NCI-H1436 treated with DMSO at 0.1 percent for 48 hours (cell line): ENCODE measurements at regions not wholly inside any gene's neighbourhood (a gene's known extent, or its start where the extent isn't known, plus 50 kb on each side); places are given as distances from the start of the nearest gene placed in this dataset.

Experiments
- DNase-seq: peaks from one replicate; lab custom pipeline; 2025; lab: John Stamatoyannopoulos, UW

DNA sequence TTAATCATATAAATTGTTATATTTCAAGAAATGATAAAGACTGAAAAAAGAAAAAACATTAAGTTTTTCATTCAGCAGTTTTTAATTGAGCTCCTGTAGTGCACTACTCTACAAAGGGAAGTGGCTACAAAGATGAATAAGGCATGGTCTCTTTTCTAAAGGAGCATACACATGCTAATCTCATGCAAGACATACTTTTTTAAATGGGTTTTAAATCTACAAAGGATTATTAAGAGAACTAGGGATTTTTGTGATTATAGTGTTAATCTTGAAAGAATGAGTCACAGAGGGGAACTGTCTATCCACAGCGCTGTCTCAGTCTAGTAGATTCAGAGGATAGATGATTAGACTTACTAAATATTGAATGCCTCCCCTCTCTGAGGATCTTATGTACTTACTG, 1722.2 kb downstream of the RPA4 start:
- DNase-seq = no peak

DNA sequence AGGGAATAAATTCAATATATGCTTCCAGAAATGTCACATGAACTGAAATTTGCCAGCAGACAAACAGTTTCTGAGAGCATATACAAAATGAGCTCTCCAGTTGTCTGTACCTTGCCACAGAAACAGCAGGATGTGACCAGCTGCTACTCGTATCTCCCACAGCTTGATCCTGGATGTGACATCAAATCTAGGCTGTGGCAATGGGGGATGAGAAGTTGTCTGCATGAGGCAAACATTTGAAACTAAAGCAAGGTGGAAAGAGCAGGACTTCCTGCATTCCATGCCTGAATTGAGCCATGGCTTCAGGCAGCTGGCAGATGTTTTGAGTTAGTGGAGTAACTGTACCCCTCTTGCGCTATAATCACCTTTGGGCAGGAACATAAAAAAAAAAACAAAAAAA, 1724.0 kb downstream of the RPA4 start:
- no peak for DNase-seq

DNA sequence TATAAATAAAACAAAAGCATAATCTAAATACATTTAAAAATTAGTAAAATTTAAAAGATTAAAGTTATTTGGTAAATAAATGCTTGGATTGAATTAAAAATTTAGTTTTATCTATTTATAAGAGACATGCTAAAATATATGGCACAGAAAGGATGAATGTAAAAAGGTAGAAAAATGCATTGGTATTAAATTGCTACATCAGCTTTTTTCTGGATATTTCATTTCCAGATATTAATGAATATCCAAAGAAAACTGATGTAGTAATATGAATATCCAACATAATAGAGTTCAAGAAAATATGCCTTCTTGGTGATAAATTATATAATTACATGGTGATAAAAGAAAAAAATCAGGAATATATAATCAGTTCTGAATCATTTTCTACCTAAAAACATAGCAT, 1743.9 kb downstream of the RPA4 start:
- DNase-seq = no peak

DNA sequence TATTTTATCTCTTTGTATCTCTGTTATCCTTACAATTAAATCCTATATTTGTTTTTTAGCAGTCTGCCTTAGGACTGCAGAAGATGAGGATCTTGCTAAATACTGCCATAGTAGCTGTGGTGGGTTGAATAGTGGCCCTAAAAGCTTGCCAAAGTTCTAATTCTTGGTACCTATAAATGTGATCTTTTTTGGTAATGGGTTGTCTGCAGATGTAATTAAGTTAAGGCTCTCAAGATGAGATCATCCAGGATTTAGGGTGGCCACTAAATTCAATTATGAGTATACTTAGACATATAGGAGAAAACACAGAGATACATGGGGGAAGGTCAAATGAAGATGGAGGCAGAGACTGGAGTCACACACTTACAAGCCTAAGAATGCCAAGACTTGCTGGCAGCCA, 1753.7 kb downstream of the RPA4 start:
- DNase-seq = no peak

DNA sequence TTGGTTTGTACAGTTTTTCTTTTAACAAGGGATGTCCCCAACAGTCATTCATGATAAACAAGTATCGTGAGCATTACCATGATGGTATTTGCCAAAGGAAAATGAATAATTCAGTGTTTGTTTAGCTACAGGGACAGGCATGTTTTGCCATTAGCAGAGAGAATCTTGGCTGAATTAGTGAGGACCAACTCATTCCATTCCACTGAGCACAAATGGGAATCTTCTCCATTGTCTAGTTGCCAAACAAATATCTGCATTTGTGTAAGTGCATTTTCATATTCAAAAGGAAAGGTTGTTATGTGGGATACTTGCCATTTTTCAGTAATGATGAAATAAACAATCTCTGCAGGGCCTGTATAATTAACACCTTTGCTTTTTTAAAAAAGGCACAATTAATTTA, 1762.6 kb downstream of the RPA4 start:
- DNase-seq = no peak

DNA sequence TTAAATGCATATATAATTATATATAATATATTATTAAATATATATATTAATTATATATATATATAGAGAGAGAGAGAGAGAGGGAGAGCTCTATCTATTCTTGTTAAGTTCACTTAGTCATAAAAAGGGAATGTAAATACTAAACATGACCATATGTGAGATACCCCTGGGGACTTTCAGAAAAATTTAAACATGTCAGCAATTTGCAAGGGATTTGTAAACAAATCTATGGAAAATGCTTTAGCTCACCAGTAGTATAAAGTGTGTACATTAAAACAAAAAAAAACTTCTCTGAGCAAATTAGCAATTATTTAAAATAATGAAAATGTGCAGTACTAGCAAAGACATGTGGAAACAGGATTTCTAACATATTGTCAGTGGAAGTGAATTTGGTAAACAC, 1755.5 kb downstream of the PCDH19 start:
- no peak for DNase-seq
